Activated T-helper 2 cell treated with anti-CD3 and anti-CD28 coated beads, Interferon-gamma antibody, Interleukin-2, Interleukin-4, amounts not matched to agents 10 μg/mL and 5 μg/mL and 100 μg/mL, durations not matched to agents 14 hours and 24 hours and 36 hours (primary cell): ENCODE measurements at regions not wholly inside any gene's neighbourhood (a gene's known extent, or its start where the extent isn't known, plus 50 kb on each side); places are given as distances from the start of the nearest gene placed in this dataset.

Source experiments
- DNase-seq: peaks from one replicate; pipeline ENCODE4 v3.0.0; 2021; ENCODE audit warnings: low spot score
- H3K27ac Mint-ChIP-seq: one replicate; pipeline ENCODE4 v1.8.0; 2021; ENCODE audit warnings: mixed read lengths
- H3K27me3 Mint-ChIP-seq: one replicate; pipeline ENCODE4 v1.8.0; 2021; ENCODE audit warnings: low read depth, mixed read lengths
- H3K36me3 Mint-ChIP-seq: one replicate; pipeline ENCODE4 v1.8.0; 2021; ENCODE audit warnings: low read depth, mixed read lengths
- H3K4me1 Mint-ChIP-seq: one replicate; pipeline ENCODE4 v1.8.0; 2021; ENCODE audit warnings: low read depth, mixed read lengths
- H3K4me3 Mint-ChIP-seq: one replicate; pipeline ENCODE4 v1.8.0; 2021; ENCODE audit warnings: low read depth, mild to moderate bottlenecking, moderate library complexity, mixed read lengths
- H3K9me3 Mint-ChIP-seq: one replicate; pipeline ENCODE4 v1.8.0; 2021; ENCODE audit warnings: mixed read lengths
- intact Hi-C: fragments of 100-400 bp; cut with micrococcal nuclease; formaldehyde crosslinking; loops from one replicate; pipeline ENCODE4 v1.15.1; 2023

DNA sequence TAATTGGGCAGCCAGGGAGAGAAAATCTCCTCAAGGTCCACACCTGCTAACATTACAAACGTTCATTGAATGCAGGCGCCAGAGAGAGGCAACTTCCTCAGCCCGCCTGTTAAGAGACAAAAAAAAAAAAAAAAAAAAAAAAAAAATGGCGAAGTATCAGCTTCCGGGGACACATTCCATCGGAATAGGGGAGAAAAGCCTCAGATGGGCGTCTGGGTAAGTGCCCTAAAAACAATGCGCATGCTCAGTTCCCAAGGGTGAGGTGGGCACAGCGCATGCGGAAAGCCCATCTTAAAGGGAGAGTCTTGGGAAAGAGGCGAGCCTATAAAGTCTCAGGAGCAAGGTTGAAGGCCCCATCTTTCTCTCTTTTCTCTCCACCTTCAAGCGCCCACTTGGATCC lies 1139.7 kb upstream of the CELF2 start:
- Mint-ChIP-seq H3K27ac (no peak overlapping the region), H3K4me3 (no peak overlapping the region), H3K9me3 (no peaks in the 10 kb centered on the region), H3K4me1 (no peaks in the 10 kb centered on the region), H3K36me3 (no peaks in the 10 kb centered on the region), H3K27me3 (no peaks in the 10 kb centered on the region)
- no peak for DNase-seq
- intact Hi-C loops: no loop called here

DNA sequence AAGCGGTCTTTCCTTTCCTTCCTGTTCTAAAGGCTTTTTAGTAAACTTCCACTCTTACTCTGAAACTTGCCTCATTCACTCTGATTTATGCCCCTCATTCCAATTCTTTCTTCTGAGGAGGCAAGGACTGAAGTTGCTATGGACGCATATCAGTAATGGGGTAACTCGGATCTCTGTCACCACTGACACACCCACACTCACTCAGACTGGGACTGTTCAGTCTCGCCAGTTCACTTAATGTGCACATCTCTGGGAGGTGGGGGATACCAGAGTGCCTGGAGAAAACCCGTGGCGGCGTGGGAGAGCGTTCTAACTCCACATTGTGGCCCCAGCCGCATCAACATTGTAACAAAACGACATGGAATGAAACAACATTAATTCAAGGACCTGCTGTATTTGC lies 1139.3 kb upstream of the CELF2 start:
- no peaks in the 10 kb centered on the region for H3K27me3 Mint-ChIP-seq
- no peaks in the 10 kb centered on the region for H3K4me1 Mint-ChIP-seq
- no peak overlapping the region for H3K27ac Mint-ChIP-seq
- peaks cover 3% of the 10 kb centered on the region for H3K9me3 Mint-ChIP-seq
- no peak for DNase-seq
- intact Hi-C loops: no loop called here
- H3K36me3 Mint-ChIP-seq: no peaks in the 10 kb centered on the region
- no peak overlapping the region for H3K4me3 Mint-ChIP-seq

DNA sequence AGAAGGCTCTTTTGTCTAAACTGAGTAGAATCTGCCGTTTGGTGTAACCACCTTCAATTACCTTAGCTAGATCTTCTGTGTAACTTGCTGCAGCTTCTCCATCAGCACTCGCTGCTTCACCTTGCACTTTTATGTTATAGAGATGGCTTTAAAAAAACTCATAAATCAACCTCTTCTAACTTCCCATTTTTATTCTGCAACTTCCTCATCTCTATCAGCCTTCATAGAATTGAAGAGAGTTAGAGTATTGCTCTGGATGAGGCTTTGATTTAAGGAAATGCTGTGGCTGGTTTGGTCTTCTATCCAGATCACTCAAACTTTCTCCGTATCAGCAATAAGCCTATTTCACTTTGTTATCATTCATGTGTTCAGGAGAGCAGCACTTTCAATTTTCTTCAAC lies 1131.9 kb upstream of the CELF2 start:
- H3K27ac Mint-ChIP-seq: no peak overlapping the region
- H3K36me3 Mint-ChIP-seq: no peaks in the 10 kb centered on the region
- no peaks in the 10 kb centered on the region for H3K27me3 Mint-ChIP-seq
- H3K9me3 Mint-ChIP-seq: peaks cover 9% of the 10 kb centered on the region
- intact Hi-C loops: no loop called here
- DNase-seq: no peak
- H3K4me3 Mint-ChIP-seq: no peak overlapping the region
- H3K4me1 Mint-ChIP-seq: no peaks in the 10 kb centered on the region

DNA sequence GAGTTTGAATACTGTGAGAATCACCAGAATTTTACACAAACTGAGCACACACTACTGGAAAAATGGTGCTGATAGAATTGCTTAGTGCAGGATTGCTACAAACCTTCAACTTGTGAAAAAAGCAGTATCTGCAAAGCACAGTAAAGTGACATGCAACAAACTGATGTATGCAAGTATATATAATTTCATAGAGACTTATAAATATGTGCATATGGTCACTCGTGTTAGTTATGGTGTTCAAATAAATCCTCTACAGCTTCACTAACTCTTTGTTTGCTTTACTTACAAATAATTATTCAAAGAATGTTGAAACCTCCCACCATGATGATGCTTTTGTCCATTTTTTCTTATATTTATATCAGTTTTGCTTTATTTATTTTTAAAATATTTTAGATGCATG lies 1130.9 kb upstream of the CELF2 start:
- Mint-ChIP-seq H3K36me3 (no peaks in the 10 kb centered on the region), H3K9me3 (peaks cover 9% of the 10 kb centered on the region), H3K27me3 (no peaks in the 10 kb centered on the region), H3K27ac (no peak overlapping the region), H3K4me1 (no peaks in the 10 kb centered on the region), H3K4me3 (no peak overlapping the region)
- intact Hi-C loops: no loop called here
- no peak for DNase-seq

DNA sequence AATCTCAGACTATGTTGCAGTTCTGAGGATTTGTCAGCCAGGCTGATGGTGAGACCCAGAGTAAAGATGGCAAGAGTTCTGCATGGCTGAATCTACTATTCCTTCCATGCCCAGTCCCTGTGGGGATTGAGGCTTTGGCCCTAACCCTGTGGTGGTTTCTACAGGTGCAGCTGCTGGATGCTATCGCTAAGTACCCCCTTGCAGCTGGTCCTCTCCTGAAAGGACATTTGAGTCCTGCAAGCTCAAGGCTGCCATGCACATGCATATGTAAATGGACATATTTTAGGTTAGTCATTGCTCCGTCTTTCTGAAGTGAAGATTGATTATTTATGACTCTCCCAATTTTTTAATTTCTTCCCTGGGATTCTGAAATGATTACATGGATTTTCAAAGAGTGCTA lies 1122.2 kb upstream of the CELF2 start:
- Mint-ChIP-seq H3K27me3 (no peaks in the 10 kb centered on the region), H3K4me1 (no peaks in the 10 kb centered on the region), H3K27ac (no peak overlapping the region), H3K36me3 (no peaks in the 10 kb centered on the region), H3K4me3 (no peak overlapping the region), H3K9me3 (no peaks in the 10 kb centered on the region)
- intact Hi-C loops: no loop called here
- DNase-seq: no peak

DNA sequence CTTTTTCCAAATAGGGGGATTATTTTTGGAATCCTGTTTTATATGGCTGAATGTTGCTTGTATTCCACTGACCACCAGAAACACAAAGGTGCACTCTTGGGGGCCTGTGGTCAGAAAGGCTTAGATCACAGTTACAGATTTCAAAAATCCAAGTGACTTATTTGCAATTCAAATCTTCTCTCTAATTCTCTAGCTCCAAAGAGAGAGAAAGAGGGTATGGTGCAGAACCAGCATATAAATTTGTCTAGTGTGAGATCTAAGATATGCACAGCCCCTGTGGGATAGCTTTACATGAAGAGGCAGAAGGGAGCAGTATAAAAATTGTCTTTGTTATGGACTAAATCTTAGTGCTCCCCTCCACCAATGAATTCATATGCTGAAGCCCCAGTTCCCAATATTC lies 1121.7 kb upstream of the CELF2 start:
- Mint-ChIP-seq H3K27ac (no peak overlapping the region), H3K27me3 (no peaks in the 10 kb centered on the region), H3K36me3 (no peaks in the 10 kb centered on the region), H3K9me3 (no peaks in the 10 kb centered on the region), H3K4me1 (no peaks in the 10 kb centered on the region), H3K4me3 (no peak overlapping the region)
- no peak for DNase-seq
- intact Hi-C loops: no loop called here

DNA sequence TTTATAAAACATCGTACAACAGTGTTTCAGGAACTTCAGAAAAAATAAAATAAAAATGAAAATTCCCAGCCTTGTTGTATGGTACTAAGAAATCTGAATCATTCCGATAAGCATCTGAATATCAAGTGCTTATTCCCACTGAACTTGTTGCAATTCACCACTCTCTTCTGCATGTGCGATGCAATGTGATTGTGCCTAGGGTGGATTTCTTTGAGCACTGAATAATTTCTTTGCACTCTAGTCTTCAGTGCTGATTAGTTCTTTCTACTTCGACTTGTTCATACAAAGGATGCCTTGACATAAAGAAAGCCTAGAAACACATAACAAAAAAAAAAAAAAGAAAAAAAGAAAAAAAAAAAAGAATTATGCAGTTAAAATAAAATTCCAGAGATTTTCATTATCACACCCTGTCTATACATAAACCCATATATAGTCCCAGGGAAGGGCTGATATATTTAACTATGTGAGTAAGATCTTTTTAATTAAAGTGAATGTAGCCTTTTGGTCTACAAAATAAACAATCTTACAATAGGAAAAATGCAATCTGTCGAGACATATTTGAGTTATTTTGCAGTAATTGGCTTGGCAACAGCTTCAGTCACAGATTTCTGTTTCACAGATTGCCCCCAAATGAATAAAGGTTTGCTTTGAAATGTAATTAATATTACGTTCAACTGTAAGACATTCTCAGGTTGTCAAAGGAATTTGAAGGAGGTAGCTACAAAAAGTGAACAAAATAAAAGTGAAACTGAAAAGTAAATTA lies 1118.9 kb upstream of the CELF2 start:
- Mint-ChIP-seq H3K27ac (no peak overlapping the region), H3K27me3 (no peaks in the 10 kb centered on the region), H3K4me1 (no peaks in the 10 kb centered on the region), H3K36me3 (no peaks in the 10 kb centered on the region), H3K9me3 (no peaks in the 10 kb centered on the region), H3K4me3 (no peak overlapping the region)
- no peak for DNase-seq
- intact Hi-C loops: no loop called here

DNA sequence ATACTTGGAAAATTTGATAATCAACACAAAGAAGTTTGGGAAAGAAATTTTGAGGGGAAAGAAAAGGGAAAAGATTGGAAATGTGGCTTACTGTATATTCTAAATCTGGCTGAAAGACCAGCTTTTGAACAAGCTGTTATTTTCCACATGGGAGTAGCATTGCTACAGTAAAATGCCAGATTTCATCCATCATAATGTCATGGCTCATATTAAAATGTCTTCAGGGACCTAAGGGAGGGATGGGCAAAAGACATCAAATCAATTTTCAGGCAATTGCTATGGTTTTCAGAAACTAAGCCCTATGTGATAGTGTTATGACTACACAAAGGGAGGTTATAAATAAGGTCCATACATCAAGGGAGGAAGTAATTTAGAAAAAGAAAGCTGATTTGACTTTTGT lies 1116.9 kb upstream of the CELF2 start:
- H3K4me1 Mint-ChIP-seq: no peaks in the 10 kb centered on the region
- intact Hi-C loops: no loop called here
- no peak overlapping the region for H3K4me3 Mint-ChIP-seq
- no peak overlapping the region for H3K27ac Mint-ChIP-seq
- no peak for DNase-seq
- H3K36me3 Mint-ChIP-seq: no peaks in the 10 kb centered on the region
- H3K9me3 Mint-ChIP-seq: no peaks in the 10 kb centered on the region
- no peaks in the 10 kb centered on the region for H3K27me3 Mint-ChIP-seq

DNA sequence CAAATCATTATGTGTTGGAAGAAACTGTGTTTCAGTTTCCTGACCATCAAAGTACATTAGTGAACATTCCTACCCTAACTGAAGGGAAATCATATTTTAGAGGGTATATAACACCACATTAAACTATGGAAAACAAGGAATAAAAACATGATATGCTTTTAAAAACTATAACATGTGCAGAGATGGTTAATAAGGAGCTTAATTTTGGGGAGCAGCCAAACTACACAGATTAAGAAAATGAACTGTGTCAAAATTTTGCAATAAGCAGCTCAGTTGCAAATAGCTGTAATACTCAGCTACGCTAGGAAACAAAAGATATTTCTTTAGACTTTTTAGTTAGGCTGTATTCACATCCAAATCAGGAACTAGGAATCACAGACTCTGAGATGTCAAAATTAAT lies 1115.7 kb upstream of the CELF2 start:
- Mint-ChIP-seq H3K27ac (no peak overlapping the region), H3K4me3 (no peak overlapping the region), H3K27me3 (no peaks in the 10 kb centered on the region), H3K9me3 (no peaks in the 10 kb centered on the region), H3K36me3 (no peaks in the 10 kb centered on the region), H3K4me1 (no peaks in the 10 kb centered on the region)
- no peak for DNase-seq
- intact Hi-C loops: no loop called here

DNA sequence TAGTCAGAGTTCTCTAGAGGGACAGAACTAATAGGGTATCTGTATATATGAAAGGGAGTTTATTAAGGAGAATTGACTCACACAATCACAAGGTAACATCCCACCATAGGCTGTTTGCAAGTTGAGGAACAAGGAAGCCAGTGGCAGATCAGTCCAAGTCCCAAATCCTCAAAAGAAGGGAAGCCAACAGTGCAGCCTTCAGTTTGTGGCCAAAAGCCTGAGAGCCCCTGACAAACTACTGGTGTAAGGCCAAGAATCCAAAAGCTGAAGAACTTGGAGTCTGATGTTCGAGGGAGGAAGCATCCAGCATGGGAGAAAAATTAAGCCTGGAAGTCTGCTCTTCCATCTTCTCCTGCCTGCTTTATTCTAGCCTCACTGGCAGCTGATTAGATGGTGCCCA lies 1107.2 kb upstream of the CELF2 start:
- H3K27ac Mint-ChIP-seq: no peak overlapping the region
- no peaks in the 10 kb centered on the region for H3K36me3 Mint-ChIP-seq
- no peak for DNase-seq
- no peaks in the 10 kb centered on the region for H3K27me3 Mint-ChIP-seq
- H3K4me3 Mint-ChIP-seq: no peak overlapping the region
- intact Hi-C loops: no loop called here
- H3K9me3 Mint-ChIP-seq: no peaks in the 10 kb centered on the region
- H3K4me1 Mint-ChIP-seq: no peaks in the 10 kb centered on the region

DNA sequence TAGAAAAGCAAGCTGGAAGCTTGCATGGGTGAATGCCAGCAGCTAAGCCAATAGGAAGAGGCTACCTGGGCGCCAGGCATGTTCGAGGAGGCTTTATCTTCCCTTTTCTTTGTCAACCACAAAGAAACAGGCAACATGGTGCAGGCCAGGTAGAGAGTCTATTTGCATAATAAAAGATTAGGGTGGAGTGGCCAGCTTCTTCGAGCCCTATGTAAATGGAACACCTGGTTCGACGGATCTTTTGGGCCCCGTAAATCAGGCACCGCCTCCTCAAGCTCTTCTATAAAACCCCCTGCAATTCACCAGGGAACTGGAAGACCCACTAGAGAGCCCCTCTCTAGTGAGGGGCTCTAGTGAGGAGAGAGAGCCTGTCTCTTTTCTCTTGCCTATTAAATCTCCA lies 1106.2 kb upstream of the CELF2 start:
- H3K36me3 Mint-ChIP-seq: no peaks in the 10 kb centered on the region
- no peak overlapping the region for H3K27ac Mint-ChIP-seq
- no peak for DNase-seq
- no peaks in the 10 kb centered on the region for H3K27me3 Mint-ChIP-seq
- no peaks in the 10 kb centered on the region for H3K4me1 Mint-ChIP-seq
- H3K4me3 Mint-ChIP-seq: no peak overlapping the region
- intact Hi-C loops: no loop called here
- no peaks in the 10 kb centered on the region for H3K9me3 Mint-ChIP-seq

DNA sequence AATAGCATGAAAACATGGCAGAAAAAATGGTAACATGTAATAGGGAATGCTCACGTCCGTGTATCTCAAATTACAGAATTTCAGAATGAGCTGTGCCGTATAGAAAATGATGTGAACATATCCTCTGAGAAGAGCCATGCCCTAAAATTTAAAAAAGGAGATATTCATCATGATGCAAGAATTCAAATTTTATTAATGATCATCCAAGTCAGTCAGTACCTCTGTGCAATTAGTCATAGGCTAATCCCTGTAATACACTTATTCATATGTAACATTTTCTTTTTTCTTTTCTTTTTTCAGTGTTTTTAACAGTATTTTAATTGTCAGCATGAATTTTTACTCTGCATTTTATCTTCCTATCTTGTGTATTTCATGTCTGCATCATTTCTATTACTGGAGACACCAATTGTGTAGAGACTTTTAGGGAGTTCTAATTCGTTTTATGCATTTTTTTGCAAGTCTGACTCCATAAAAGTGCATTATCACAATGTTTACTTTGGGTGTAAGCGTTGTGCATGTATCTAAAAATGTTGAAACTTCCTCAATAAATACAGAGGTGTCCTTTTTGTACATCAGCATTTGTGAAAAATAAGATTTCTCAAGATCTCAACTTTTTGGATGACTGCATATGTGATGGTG lies 1103.7 kb upstream of the CELF2 start:
- H3K4me3 Mint-ChIP-seq: no peak overlapping the region
- H3K9me3 Mint-ChIP-seq: no peaks in the 10 kb centered on the region
- H3K4me1 Mint-ChIP-seq: no peaks in the 10 kb centered on the region
- intact Hi-C loops: no loop called here
- no peak for DNase-seq
- H3K36me3 Mint-ChIP-seq: no peaks in the 10 kb centered on the region
- H3K27me3 Mint-ChIP-seq: no peaks in the 10 kb centered on the region
- no peak overlapping the region for H3K27ac Mint-ChIP-seq

DNA sequence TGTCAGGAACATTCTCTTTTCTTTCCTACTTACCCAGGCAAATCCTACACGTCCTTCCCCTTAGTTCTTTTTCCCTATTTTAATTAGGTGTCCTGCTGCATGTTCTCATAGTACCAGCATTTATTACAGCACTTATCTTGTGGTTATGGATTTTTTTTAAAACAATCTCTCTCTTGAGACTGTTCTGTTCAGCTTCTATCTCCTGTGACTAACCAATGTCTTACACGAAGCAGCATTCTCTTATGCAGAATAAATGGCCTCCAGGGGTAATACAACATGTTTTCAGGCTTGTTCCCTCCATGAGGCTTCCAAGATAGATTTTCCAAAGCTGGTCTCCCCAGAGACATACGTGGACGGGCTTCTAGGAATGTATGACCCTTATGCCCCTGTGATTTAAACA lies 1096.1 kb upstream of the CELF2 start:
- Mint-ChIP-seq H3K27ac (no peak overlapping the region), H3K9me3 (no peaks in the 10 kb centered on the region), H3K4me3 (no peak overlapping the region), H3K4me1 (no peaks in the 10 kb centered on the region), H3K36me3 (no peaks in the 10 kb centered on the region), H3K27me3 (no peaks in the 10 kb centered on the region)
- DNase-seq: no peak
- intact Hi-C loops: no loop called here
